SK-N-SH (cell line): ENCODE measurements at regions not wholly inside any gene's neighbourhood (a gene's known extent, or its start where the extent isn't known, plus 50 kb on each side); places are given as distances from the start of the nearest gene placed in this dataset.

ENCODE experiments used
- CTCF ChIA-PET: fragments of 300-600, 350-600 bp; formaldehyde crosslinking; extraction: SDS; loops from one replicate; lab custom pipeline; 2021; lab: Yijun Ruan, JAX
- POLR2A ChIA-PET: fragments of 350-600 bp; sonication (Branson Sonifier 250); formaldehyde crosslinking; extraction: SDS; loops from one replicate; lab custom pipeline; 2020; ENCODE audit warnings: antibody characterized with exemption, inconsistent platforms; lab: Yijun Ruan, JAX
- DNase-seq: peaks from one replicate; pipeline ENCODE4 v3.0.0; 2012
- H2AFZ ChIP-seq: fragments of 200-600 bp; sonication (generic); 2 replicates; pipeline ENCODE4 v1.8.1; 2016; ENCODE audit warnings: antibody characterized with exemption, mild to moderate bottlenecking, low read depth
- H3F3A ChIP-seq: fragments of 200-600 bp; sonication (generic); replicated peaks from 2 replicates; pipeline ENCODE3; 2016; ENCODE audit warnings: antibody characterized with exemption, mild to moderate bottlenecking; ENCODE audit not compliant: insufficient read depth
- H3K27ac ChIP-seq, 2 experiments: fragments of 200-500 bp in 1 of 2; fragments of 200-600 bp in 1 of 2; sonication (Bioruptor generic) in 1 of 2; sonication (generic), shearing (Covaris generic) in 1 of 2; 2 replicates each; pipeline versions ENCODE4 v1.5.1 to v1.6.1; 2014 to 2016; ENCODE audit warnings: low read depth in 2 of 2, inconsistent platforms in 1 of 2, low read length in 1 of 2, mild to moderate bottlenecking in 1 of 2, mixed read lengths in 1 of 2
- H3K27me3 ChIP-seq: fragments of 200-600 bp; sonication (generic), shearing (Covaris generic); 2 replicates; pipeline ENCODE4 v1.6.1; 2016; ENCODE audit warnings: mixed run types; ENCODE audit not compliant: insufficient read depth
- H3K36me3 ChIP-seq, 2 experiments: fragments of 200-500 bp in 1 of 2; fragments of 200-600 bp in 1 of 2; sonication (Bioruptor generic) in 1 of 2; sonication (generic) in 1 of 2; replicated peaks in 1 of 2; 2 replicates each; pipeline versions ENCODE3 to v1.5.1; 2014 to 2016; ENCODE audit warnings: low read length in 1 of 2, mild to moderate bottlenecking in 1 of 2; ENCODE audit not compliant: insufficient read depth in 2 of 2, control insufficient read depth in 1 of 2
- H3K4me1 ChIP-seq, 2 experiments: fragments of 200-500 bp in 1 of 2; fragments of 200-600 bp in 1 of 2; sonication (Bioruptor generic) in 1 of 2; sonication (generic), shearing (Covaris generic) in 1 of 2; 2 replicates each; pipeline versions ENCODE4 v1.5.1 to v1.6.1; 2014 to 2016; ENCODE audit warnings: low read depth in 1 of 2, low read length in 1 of 2, mixed run types in 1 of 2; ENCODE audit not compliant: insufficient read depth in 2 of 2, control insufficient read depth in 1 of 2
- H3K4me2 ChIP-seq: fragments of 200-600 bp; sonication (generic), shearing (Covaris generic); 2 replicates; pipeline ENCODE4 v1.6.1; 2017; ENCODE audit warnings: mixed run types
- H3K4me3 ChIP-seq, 2 experiments: fragments of 200-500 bp in 1 of 2; fragments of 200-600 bp in 1 of 2; sonication (Bioruptor generic) in 1 of 2; sonication (generic), shearing (Covaris generic) in 1 of 2; 2 replicates each; pipeline versions ENCODE4 v1.5.1 to v1.8.1; 2014 to 2016; ENCODE audit warnings: low read depth in 2 of 2, inconsistent platforms in 1 of 2, low read length in 1 of 2, mild to moderate bottlenecking in 1 of 2, mixed read lengths in 1 of 2, moderate library complexity in 1 of 2
- H3K79me2 ChIP-seq: fragments of 200-600 bp; sonication (generic); 2 replicates; pipeline ENCODE4 v1.8.1; 2017; ENCODE audit warnings: mild to moderate bottlenecking; ENCODE audit not compliant: insufficient read depth
- H3K9ac ChIP-seq: fragments of 200-600 bp; sonication (generic); 2 replicates; pipeline ENCODE4 v1.6.1; 2017; ENCODE audit warnings: mixed run types
- H3K9me2 ChIP-seq: fragments of 200-600 bp; sonication (generic); 2 replicates; pipeline ENCODE4 v1.6.1; 2017; ENCODE audit warnings: mixed run types
- H3K9me3 ChIP-seq: fragments of 200-600 bp; sonication (generic); 2 replicates; pipeline ENCODE4 v1.6.1; 2017; ENCODE audit warnings: mixed run types, mild to moderate bottlenecking, moderate library complexity
- H4K20me1 ChIP-seq: fragments of 200-600 bp; sonication (generic); 2 replicates; pipeline ENCODE4 v1.6.1; 2017; ENCODE audit warnings: mild to moderate bottlenecking, mixed run types; ENCODE audit not compliant: insufficient read depth
- ELF1 ChIP-seq: IDR thresholded peaks from 2 replicates; pipeline ENCODE4 v1.4.0; 2012
- FOSL2 ChIP-seq: IDR thresholded peaks from 2 replicates; pipeline ENCODE4 v1.4.0; 2012; ENCODE audit warnings: low read depth, mild to moderate bottlenecking, moderate library complexity, borderline replicate concordance
- FOXJ3 ChIP-seq: sonication (generic); formaldehyde crosslinking; IDR thresholded peaks from 2 replicates; pipeline ENCODE4 v1.5.1; 2020; ENCODE audit warnings: mild to moderate bottlenecking, missing genetic modification reagents
- GABPA ChIP-seq: IDR thresholded peaks from 2 replicates; pipeline ENCODE4 v1.4.0; 2012; ENCODE audit warnings: low read depth, mild to moderate bottlenecking
- IRF3 ChIP-seq: fragments of 150-350 bp; IDR thresholded peaks from 2 replicates; pipeline ENCODE4 v1.6.1; 2016; ENCODE audit warnings: mild to moderate bottlenecking, low read depth, low read length
- MAX ChIP-seq: IDR thresholded peaks from 2 replicates; pipeline ENCODE4 v1.4.0; 2012; ENCODE audit warnings: low read depth
- MXI1 ChIP-seq: IDR thresholded peaks from 2 replicates; pipeline ENCODE4 v1.6.1; 2012; ENCODE audit warnings: mild to moderate bottlenecking, low read depth, low read length, improper control_type of control experiment
- NFIC ChIP-seq: IDR thresholded peaks from 2 replicates; pipeline ENCODE4 v1.4.0; 2012; ENCODE audit warnings: borderline replicate concordance
- NRF1 ChIP-seq: IDR thresholded peaks from 2 replicates; pipeline ENCODE4 v1.6.1; 2012; ENCODE audit warnings: low read depth, mild to moderate bottlenecking, low read length
- PBX3 ChIP-seq: IDR thresholded peaks from 2 replicates; pipeline ENCODE4; 2012
- RCOR1 ChIP-seq: fragments of 150-350 bp; IDR thresholded peaks from 2 replicates; pipeline ENCODE4 v1.6.1; 2017; ENCODE audit warnings: antibody characterized with exemption, low read length
- REST ChIP-seq: IDR thresholded peaks from 2 replicates; pipeline ENCODE4 v1.6.1; 2012; ENCODE audit warnings: mild to moderate bottlenecking, low read depth, low read length, moderate library complexity
- RXRA ChIP-seq: IDR thresholded peaks from 2 replicates; pipeline ENCODE4 v1.4.0; 2012; ENCODE audit warnings: low read depth, mild to moderate bottlenecking, borderline replicate concordance
- SMC3 ChIP-seq: IDR thresholded peaks from 2 replicates; pipeline ENCODE4 v1.6.1; 2012; ENCODE audit warnings: low read depth, low read length, improper control_type of control experiment
- TEAD4 ChIP-seq: IDR thresholded peaks from 2 replicates; pipeline ENCODE4 v1.4.0; 2012; ENCODE audit warnings: mild to moderate bottlenecking, borderline replicate concordance; ENCODE audit not compliant: insufficient read depth
- YY1 ChIP-seq: IDR thresholded peaks from 2 replicates; pipeline ENCODE4 v1.4.0; 2012; ENCODE audit warnings: low read depth, mild to moderate bottlenecking
- ZBTB33 ChIP-seq: IDR thresholded peaks from 2 replicates; pipeline ENCODE4 v1.4.0; 2012; ENCODE audit warnings: low read depth, borderline replicate concordance
- WGBS: methylation state at CpG from one replicate; pipeline ENCODE4 v1.1.6; 2017; ENCODE audit warnings: low lambda C conversion rate; 5-methylcytosine and 5-hydroxymethylcytosine counted together

- TF ChIP-seq RXRA (no peak), GABPA (no peak), NRF1 (no peak), ELF1 (no peak), FOSL2 (no peak)
Measured at GRCh38 chr2:18495058-18495457, 65.4 kb downstream of the RDH14 start (continued).

- ChIA-PET CTCF (interaction anchor here (0.9 to 2.2 kb wide), 3 partner anchors 20 to 222 kb away, joined by 3 to 8 read pairs (median 3); no protein-coding TSS in a partner anchor), POLR2A (no interaction called here)
- 27% methylated on average over 2 of the region's 2 CpGs for WGBS
Measured at GRCh38 chr2:18492721-18493120, 67.7 kb downstream of the RDH14 start.

GRCh38 chr2:18491577-18491976 is 68.9 kb downstream of the RDH14 start:
- WGBS = 67% methylated on average over 3 of the region's 3 CpGs
- Histone ChIP-seq H3F3A (no peaks in the 10 kb centered on the region), H3K79me2 (no peaks in the 10 kb centered on the region), H3K27ac (no peak overlapping the region), H3K4me2 (no peak overlapping the region), H3K9me3 (no peaks in the 10 kb centered on the region), H3K4me3 (no peak overlapping the region), H3K27me3 (no peaks in the 10 kb centered on the region; the same call in 1 of the 2 replicates), H2AFZ (no peak overlapping the region), H3K4me1 (no peaks in the 10 kb centered on the region; a peak in 1 of 4 replicates), H4K20me1 (no peaks in the 10 kb centered on the region), H3K36me3 (no peaks in the 10 kb centered on the region), H3K9ac (no peak overlapping the region), H3K9me2 (no peaks in the 10 kb centered on the region)
- POLR2A ChIA-PET = no interaction called here
- CTCF ChIA-PET = interaction anchor here (0.9 kb wide), 1 partner anchor 221 kb away, joined by 3 read pairs; no protein-coding TSS in a partner anchor
- DNase-seq = no peak
- TF ChIP-seq RCOR1 (no peak), FOXJ3 (CRISPR knock-in tag) (no peak), YY1 (no peak), GABPA (no peak), TEAD4 (no peak), FOSL2 (no peak), ZBTB33 (no peak), NFIC (no peak), MAX (no peak), MXI1 (no peak), REST (no peak), SMC3 (no peak), IRF3 (no peak)

More at GRCh38 chr2:18492721-18493120, 67.7 kb downstream of the RDH14 start:
- Histone ChIP-seq H3K79me2 (no peaks in the 10 kb centered on the region), H3K27ac (no peak overlapping the region), H3K4me1 (no peaks in the 10 kb centered on the region; a peak in 1 of 4 replicates), H3K9ac (no peak overlapping the region), H2AFZ (no peak overlapping the region), H3F3A (no peaks in the 10 kb centered on the region), H3K36me3 (no peaks in the 10 kb centered on the region), H3K9me3 (no peaks in the 10 kb centered on the region), H3K9me2 (no peaks in the 10 kb centered on the region), H3K4me3 (no peak overlapping the region), H3K4me2 (no peak overlapping the region), H4K20me1 (no peaks in the 10 kb centered on the region), H3K27me3 (no peaks in the 10 kb centered on the region; the same call in 1 of the 2 replicates)
- DNase-seq = no peak
- no peak for TF ChIP-seq PBX3
